Omental fat pad (tissue), 3 donors: ENCODE measurements at regions not wholly inside any gene's neighbourhood (a gene's known extent, or its start where the extent isn't known, plus 50 kb on each side); places are given as distances from the start of the nearest gene placed in this dataset.

Source experiments
- ATAC-seq: fragments of 150-250 bp; one replicate; pipeline ENCODE4 v1.9.1; 2016; ENCODE audit warnings: mild to moderate bottlenecking, moderate library complexity; ENCODE audit not compliant: low FRiP score
- DNase-seq: peaks from one replicate; pipeline ENCODE4 v3.0.0-alpha.2; 2019; ENCODE audit warnings: low spot score
- CTCF ChIP-seq, 3 donors: fragments of 450-650 bp; IDR thresholded peaks; one replicate each; pipeline ENCODE4 v1.5.1; 2016 to 2017; ENCODE audit warnings: antibody characterized with exemption in 3 of 3, mild to moderate bottlenecking in 3 of 3, moderate library complexity in 2 of 3

- ATAC-seq = no peak
- no peak for TF ChIP-seq CTCF (IDR thresholded peaks at IDR 0.05)
Measured at GRCh38 chr2:124967325-124967724, 942.2 kb downstream of the CNTNAP5 start.

GRCh38 chr2:124970030-124970429, 944.9 kb downstream of the CNTNAP5 start:
- DNase-seq (no peak), ATAC-seq (no peak)
- no peak for TF ChIP-seq CTCF (IDR thresholded peaks at IDR 0.05)

More at GRCh38 chr2:124967325-124967724, 942.2 kb downstream of the CNTNAP5 start:
- DNase-seq = no peak

- DNase-seq (no peak), ATAC-seq (no peak)
- TF ChIP-seq CTCF (IDR thresholded peaks at IDR 0.05) = no peak
Measured at GRCh38 chr2:124973396-124973795, 948.3 kb downstream of the CNTNAP5 start.

GRCh38 chr2:124975224-124975623, 950.1 kb downstream of the CNTNAP5 start:
- TF ChIP-seq CTCF (IDR thresholded peaks at IDR 0.05) = no peak
- no peak for DNase-seq
- no peak for ATAC-seq

GRCh38 chr2:124975648-124976047, 950.6 kb downstream of the CNTNAP5 start:
- ATAC-seq (no peak), DNase-seq (no peak)
- TF ChIP-seq CTCF (IDR thresholded peaks at IDR 0.05) = no peak

GRCh38 chr2:124978597-124978996, 953.5 kb downstream of the CNTNAP5 start:
- DNase-seq (no peak), ATAC-seq (no peak)
- TF ChIP-seq CTCF (IDR thresholded peaks at IDR 0.05) = no peak

GRCh38 chr2:124983595-124983994, 958.5 kb downstream of the CNTNAP5 start:
- DNase-seq (no peak), ATAC-seq (no peak)
- no peak for TF ChIP-seq CTCF (IDR thresholded peaks at IDR 0.05)
